Thyroid gland (tissue), 4 donors: ENCODE measurements at regions not wholly inside any gene's neighbourhood (a gene's known extent, or its start where the extent isn't known, plus 50 kb on each side); places are given as distances from the start of the nearest gene placed in this dataset.

Experiments
- POLR2A ChIP-seq, 2 donors: fragments of 450-650 bp; IDR thresholded peaks; one replicate each; pipeline ENCODE4 v1.6.1; 2017; ENCODE audit warnings: antibody characterized with exemption in 2 of 2, mild to moderate bottlenecking in 2 of 2, moderate library complexity in 1 of 2
- TF ChIP-seq, protein P1 (sequence below), 6 experiments: fragments of 200-600 bp in 3 of 6; fragments of 450-650 bp in 3 of 6; sonication (generic) in 3 of 6; IDR thresholded peaks; one replicate each; pipeline ENCODE4 v1.5.1; 2016 to 2019; ENCODE audit warnings: antibody characterized with exemption in 6 of 6, mild to moderate bottlenecking in 2 of 6, inconsistent platforms in 1 of 6, moderate library complexity in 1 of 6

DNA sequence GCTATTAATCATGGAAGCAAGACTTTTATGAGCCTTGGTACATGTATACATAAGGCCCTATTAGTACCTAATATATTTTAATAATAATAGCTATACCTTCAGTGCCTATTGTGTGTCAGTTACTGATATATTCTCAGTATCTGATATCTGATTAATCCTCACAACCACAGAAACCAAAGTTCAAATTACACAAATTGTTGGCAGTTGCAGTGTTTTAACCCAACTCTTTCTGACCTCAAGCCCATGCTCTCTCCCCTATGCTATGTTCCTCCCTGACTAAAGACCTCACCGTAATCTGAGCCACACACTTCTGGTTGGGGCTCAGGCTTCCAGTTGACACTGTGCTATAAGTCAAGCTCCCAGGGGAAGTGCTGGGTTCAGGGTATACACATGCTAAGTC lies 214.4 kb downstream of the SPTSSA start:
- TF ChIP-seq, protein P1, sequence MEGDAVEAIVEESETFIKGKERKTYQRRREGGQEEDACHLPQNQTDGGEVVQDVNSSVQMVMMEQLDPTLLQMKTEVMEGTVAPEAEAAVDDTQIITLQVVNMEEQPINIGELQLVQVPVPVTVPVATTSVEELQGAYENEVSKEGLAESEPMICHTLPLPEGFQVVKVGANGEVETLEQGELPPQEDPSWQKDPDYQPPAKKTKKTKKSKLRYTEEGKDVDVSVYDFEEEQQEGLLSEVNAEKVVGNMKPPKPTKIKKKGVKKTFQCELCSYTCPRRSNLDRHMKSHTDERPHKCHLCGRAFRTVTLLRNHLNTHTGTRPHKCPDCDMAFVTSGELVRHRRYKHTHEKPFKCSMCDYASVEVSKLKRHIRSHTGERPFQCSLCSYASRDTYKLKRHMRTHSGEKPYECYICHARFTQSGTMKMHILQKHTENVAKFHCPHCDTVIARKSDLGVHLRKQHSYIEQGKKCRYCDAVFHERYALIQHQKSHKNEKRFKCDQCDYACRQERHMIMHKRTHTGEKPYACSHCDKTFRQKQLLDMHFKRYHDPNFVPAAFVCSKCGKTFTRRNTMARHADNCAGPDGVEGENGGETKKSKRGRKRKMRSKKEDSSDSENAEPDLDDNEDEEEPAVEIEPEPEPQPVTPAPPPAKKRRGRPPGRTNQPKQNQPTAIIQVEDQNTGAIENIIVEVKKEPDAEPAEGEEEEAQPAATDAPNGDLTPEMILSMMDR (IDR thresholded peaks at IDR 0.05): no peak
- TF ChIP-seq POLR2A (IDR thresholded peaks at IDR 0.05): no peak
